ENCODE measurements at regions not wholly inside any gene's neighbourhood (a gene's known extent, or its start where the extent isn't known, plus 50 kb on each side); places are given as distances from the start of the nearest gene placed in this dataset.

GRCh38 chr12:69069479-69069878, 136.5 kb upstream of the CPM start:
- no peak overlapping the region for H3K4me3 ChIP-seq (ENCODE audit: low read length)
- H3K9ac ChIP-seq (ENCODE audit: low read length) = no peak overlapping the region
- no peaks in the 10 kb centered on the region for H4K20me1 ChIP-seq (ENCODE audit: insufficient read depth, low read length)
- H2AFZ ChIP-seq (ENCODE audit: low read depth, low read length) = no peak overlapping the region
- H3K79me2 ChIP-seq (ENCODE audit: low read length) = no peaks in the 10 kb centered on the region
- no peaks in the 10 kb centered on the region for H3K27me3 ChIP-seq (ENCODE audit: low read depth, low read length)
- no peak overlapping the region for H3K4me2 ChIP-seq (ENCODE audit: low read length)
- no peak overlapping the region for H3K27ac ChIP-seq (ENCODE audit: low read length)
- H3K36me3 ChIP-seq (replicated peaks; ENCODE audit: low read depth, low read length) = no peaks in the 10 kb centered on the region
- no peak for TF ChIP-seq CTCF (IDR thresholded peaks at IDR 0.05; ENCODE audit: low read depth, low read length)
- TF ChIP-seq EZH2phosphoT487 (IDR thresholded peaks at IDR 0.05; ENCODE audit: low read depth) = no peak
- H3K9me3 ChIP-seq (ENCODE audit: insufficient read depth, low read length) = no peaks in the 10 kb centered on the region
- peaks cover 15% of the 10 kb centered on the region for H3K4me1 ChIP-seq (ENCODE audit: low read length)

GRCh38 chr12:69070319-69071090, 137.5 kb upstream of the CPM start:
- no peaks in the 10 kb centered on the region for H3K27me3 ChIP-seq (ENCODE audit: low read depth, low read length)
- H3K36me3 ChIP-seq (replicated peaks; ENCODE audit: low read depth, low read length) = no peaks in the 10 kb centered on the region
- H3K27ac ChIP-seq (ENCODE audit: low read length) = no peak overlapping the region
- peak overlapping the region; percentile 79 for H2AFZ ChIP-seq (ENCODE audit: low read depth, low read length)
- H3K4me2 ChIP-seq (ENCODE audit: low read length) = peak overlapping the region; percentile 45
- no peaks in the 10 kb centered on the region for H3K9me3 ChIP-seq (ENCODE audit: insufficient read depth, low read length)
- no peaks in the 10 kb centered on the region for H4K20me1 ChIP-seq (ENCODE audit: insufficient read depth, low read length)
- no peaks in the 10 kb centered on the region for H3K79me2 ChIP-seq (ENCODE audit: low read length)
- no peak overlapping the region for H3K4me3 ChIP-seq (ENCODE audit: low read length)
- peak; percentile 95 for TF ChIP-seq CTCF (IDR thresholded peaks at IDR 0.05; ENCODE audit: low read depth, low read length)
- TF ChIP-seq EZH2phosphoT487 (IDR thresholded peaks at IDR 0.05; ENCODE audit: low read depth) = no peak
- no peak overlapping the region for H3K9ac ChIP-seq (ENCODE audit: low read length)
- H3K4me1 ChIP-seq (ENCODE audit: low read length) = peaks cover 15% of the 10 kb centered on the region

GRCh38 chr12:69071091-69071370, 138.1 kb upstream of the CPM start:
- Histone ChIP-seq H3K27ac (ENCODE audit: low read length) (no peak overlapping the region), H3K9ac (ENCODE audit: low read length) (no peak overlapping the region), H3K4me1 (ENCODE audit: low read length) (peaks cover 15% of the 10 kb centered on the region), H2AFZ (ENCODE audit: low read depth, low read length) (peak overlapping the region; percentile 79; the same call in 1 of the 2 replicates), H3K36me3 (replicated peaks; ENCODE audit: low read depth, low read length) (no peaks in the 10 kb centered on the region), H3K4me3 (ENCODE audit: low read length) (no peak overlapping the region), H4K20me1 (ENCODE audit: insufficient read depth, low read length) (no peaks in the 10 kb centered on the region), H3K79me2 (ENCODE audit: low read length) (no peaks in the 10 kb centered on the region), H3K27me3 (ENCODE audit: low read depth, low read length) (no peaks in the 10 kb centered on the region), H3K4me2 (ENCODE audit: low read length) (no peak overlapping the region), H3K9me3 (ENCODE audit: insufficient read depth, low read length) (no peaks in the 10 kb centered on the region)
- TF ChIP-seq CTCF (IDR thresholded peaks at IDR 0.05; ENCODE audit: low read depth, low read length) (no peak), EZH2phosphoT487 (IDR thresholded peaks at IDR 0.05; ENCODE audit: low read depth) (no peak)

GRCh38 chr12:69073035-69073434, 140.1 kb upstream of the CPM start:
- Histone ChIP-seq H3K36me3 (replicated peaks; ENCODE audit: low read depth, low read length) (no peaks in the 10 kb centered on the region), H3K9ac (ENCODE audit: low read length) (no peak overlapping the region), H3K9me3 (ENCODE audit: insufficient read depth, low read length) (no peaks in the 10 kb centered on the region), H3K4me2 (ENCODE audit: low read length) (no peak overlapping the region), H3K27me3 (ENCODE audit: low read depth, low read length) (no peaks in the 10 kb centered on the region), H4K20me1 (ENCODE audit: insufficient read depth, low read length) (no peaks in the 10 kb centered on the region), H3K4me3 (ENCODE audit: low read length) (no peak overlapping the region), H2AFZ (ENCODE audit: low read depth, low read length) (no peak overlapping the region), H3K79me2 (ENCODE audit: low read length) (no peaks in the 10 kb centered on the region), H3K27ac (ENCODE audit: low read length) (no peak overlapping the region), H3K4me1 (ENCODE audit: low read length) (peaks cover 12% of the 10 kb centered on the region)
- TF ChIP-seq EZH2phosphoT487 (IDR thresholded peaks at IDR 0.05; ENCODE audit: low read depth) (no peak), CTCF (IDR thresholded peaks at IDR 0.05; ENCODE audit: low read depth, low read length) (no peak)

Measured in OCI-LY3 (cell line).